PC-9 (cell line): ENCODE measurements at regions not wholly inside any gene's neighbourhood (a gene's known extent, or its start where the extent isn't known, plus 50 kb on each side); places are given as distances from the start of the nearest gene placed in this dataset.

Experiments used
- BruUV-seq: library from RNA; stranded (reverse); fragments of 400-500 nt; replicated peaks from 2 replicates; lab custom pipeline; 2021; lab: Mats Ljungman, UMichigan
- CTCF ChIA-PET: fragments of 300-600 bp; sonication (Branson Sonifier 250); formaldehyde crosslinking; loops from one replicate; lab custom pipeline; 2022; ENCODE audit warnings: antibody characterized with exemption; lab: Charles Lee
- POLR2A ChIA-PET: fragments of 300-600 bp; sonication (Branson Sonifier 250); formaldehyde crosslinking; loops from one replicate; lab custom pipeline; 2022; ENCODE audit warnings: antibody characterized with exemption; ENCODE audit not compliant: unreplicated experiment; lab: Charles Lee
- DNase-seq, 2 experiments: peaks; one replicate each; pipeline versions ENCODE4 v3.0.0 to v3.0.0-alpha.2; 2015 to 2022; ENCODE audit warnings: mixed read lengths in 1 of 2
- H2AFZ ChIP-seq: fragments of 200-600 bp; sonication (generic); 2 replicates; pipeline ENCODE4 v1.8.1; 2017; ENCODE audit warnings: antibody characterized with exemption
- H3F3A ChIP-seq: fragments of 200-600 bp; sonication (generic); 2 replicates; pipeline ENCODE4 v1.8.1; 2017; ENCODE audit warnings: antibody characterized with exemption, mild to moderate bottlenecking, low read depth; ENCODE audit not compliant: insufficient read depth
- H3K27ac ChIP-seq: fragments of 200-600 bp; sonication (generic); 2 replicates; pipeline ENCODE4 v1.6.1; 2016; ENCODE audit warnings: mixed run types
- H3K27me3 ChIP-seq: fragments of 200-600 bp; sonication (generic); 2 replicates; pipeline ENCODE4 v1.6.1; 2016; ENCODE audit warnings: low read depth, mixed run types; ENCODE audit not compliant: insufficient read depth
- H3K36me3 ChIP-seq: fragments of 200-600 bp; sonication (generic); 2 replicates; pipeline ENCODE4 v1.6.1; 2016; ENCODE audit warnings: low read depth, mixed run types
- H3K4me1 ChIP-seq: fragments of 200-600 bp; sonication (generic); replicated peaks from 2 replicates; pipeline ENCODE4 v1.6.1; 2016; ENCODE audit warnings: mixed run types; ENCODE audit not compliant: insufficient read depth
- H3K4me2 ChIP-seq: fragments of 200-600 bp; sonication (generic); 2 replicates; pipeline ENCODE4 v1.6.1; 2017; ENCODE audit warnings: mixed run types
- H3K4me3 ChIP-seq: fragments of 200-600 bp; sonication (generic); 2 replicates; pipeline ENCODE4 v1.6.1; 2016; ENCODE audit warnings: mixed run types
- H3K79me2 ChIP-seq: fragments of 200-600 bp; sonication (generic); 2 replicates; pipeline ENCODE4 v1.6.1; 2017; ENCODE audit warnings: low read depth, mixed run types
- H3K9me2 ChIP-seq: fragments of 200-600 bp; sonication (generic); 2 replicates; pipeline ENCODE4 v1.8.1; 2017; ENCODE audit warnings: mild to moderate bottlenecking; ENCODE audit not compliant: insufficient read depth
- H3K9me3 ChIP-seq: fragments of 200-600 bp; sonication (generic); 2 replicates; pipeline ENCODE4 v1.8.1; 2016; ENCODE audit warnings: low read depth; ENCODE audit not compliant: insufficient read depth
- H4K20me1 ChIP-seq: fragments of 200-600 bp; sonication (generic); 2 replicates; pipeline ENCODE4 v1.8.1; 2017; ENCODE audit not compliant: insufficient read depth
- CTCF ChIP-seq: fragments of 200-600 bp; sonication (generic); conservative IDR thresholded peaks from 2 replicates; pipeline ENCODE4 v1.6.1; 2017; ENCODE audit warnings: mixed run types, antibody characterized with exemption, mild to moderate bottlenecking, moderate library complexity
- EZH2 ChIP-seq: fragments of 200-600 bp; sonication (generic); IDR thresholded peaks from 2 replicates; pipeline ENCODE4 v1.8.0; 2017; ENCODE audit warnings: antibody characterized with exemption, low read depth
- intact Hi-C: fragments of 100-400 bp; cut with micrococcal nuclease; formaldehyde crosslinking; loops from one replicate; pipeline ENCODE4 v1.10.0; 2022; ENCODE audit not compliant: unreplicated experiment

- Histone ChIP-seq H3K4me3 (no peak overlapping the region), H3K4me1 (no peaks in the 10 kb centered on the region), H3K9me3 (no peaks in the 10 kb centered on the region), H3K4me2 (no peak overlapping the region), H3K79me2 (no peaks in the 10 kb centered on the region), H3K36me3 (no peaks in the 10 kb centered on the region), H3K27me3 (no peaks in the 10 kb centered on the region), H3K27ac (no peak overlapping the region), H4K20me1 (no peaks in the 10 kb centered on the region), H3F3A (no peaks in the 10 kb centered on the region), H3K9me2 (no peaks in the 10 kb centered on the region), H2AFZ (no peak overlapping the region)
- CTCF ChIA-PET: no interaction called here
- no peak for DNase-seq
- no peak for TF ChIP-seq CTCF
- TF ChIP-seq EZH2: no peak
- BruUV-seq: no TSS peak
- POLR2A ChIA-PET: no interaction called here
- intact Hi-C loops: no loop called here
Measured at GRCh38 chrX:145553702-145554101, 263.9 kb upstream of the SLITRK2 start.

GRCh38 chrX:145563159-145563558, 254.5 kb upstream of the SLITRK2 start:
- Histone ChIP-seq H2AFZ (no peak overlapping the region), H4K20me1 (no peaks in the 10 kb centered on the region), H3K4me2 (no peak overlapping the region), H3K36me3 (no peaks in the 10 kb centered on the region), H3K9me2 (no peaks in the 10 kb centered on the region), H3K27ac (no peak overlapping the region), H3K79me2 (no peaks in the 10 kb centered on the region), H3K4me3 (no peak overlapping the region), H3K9me3 (no peaks in the 10 kb centered on the region), H3K27me3 (no peaks in the 10 kb centered on the region), H3K4me1 (no peaks in the 10 kb centered on the region), H3F3A (no peaks in the 10 kb centered on the region)
- intact Hi-C loops: no loop called here
- no peak for DNase-seq
- BruUV-seq: no TSS peak
- ChIA-PET POLR2A (no interaction called here), CTCF (no interaction called here)
- no peak for TF ChIP-seq CTCF
- no peak for TF ChIP-seq EZH2

GRCh38 chrX:145609951-145610511, 207.6 kb upstream of the SLITRK2 start:
- H3K9me3 ChIP-seq: no peaks in the 10 kb centered on the region; the same call in 1 of the 2 replicates
- BruUV-seq: no TSS peak
- no peak overlapping the region for H3K27ac ChIP-seq
- H3F3A ChIP-seq: no peaks in the 10 kb centered on the region
- ChIA-PET POLR2A (no interaction called here), CTCF (no interaction called here)
- no peaks in the 10 kb centered on the region for H4K20me1 ChIP-seq
- DNase-seq: peak in 1 of 2 experiments; percentile 41
- H3K79me2 ChIP-seq: no peaks in the 10 kb centered on the region
- H3K4me3 ChIP-seq: no peak overlapping the region
- no peaks in the 10 kb centered on the region for H3K9me2 ChIP-seq
- TF ChIP-seq EZH2 (no peak), CTCF (no peak)
- H3K36me3 ChIP-seq: no peaks in the 10 kb centered on the region
- intact Hi-C loops: no loop called here
- H2AFZ ChIP-seq: no peak overlapping the region
- H3K4me2 ChIP-seq: no peak overlapping the region; the same call in 1 of the 2 replicates
- no peaks in the 10 kb centered on the region for H3K4me1 ChIP-seq
- no peaks in the 10 kb centered on the region for H3K27me3 ChIP-seq
